MCF 10A (cell line): ENCODE measurements at regions not wholly inside any gene's neighbourhood (a gene's known extent, or its start where the extent isn't known, plus 50 kb on each side); places are given as distances from the start of the nearest gene placed in this dataset.
"Not testable (repeated sequence)": the region's sequence is repeated elsewhere in the genome, so short reads cannot be mapped to it uniquely, and the experiment has no call there.

ENCODE experiments used
- BruUV-seq: library from RNA; stranded (reverse); fragments of 400-500 nt; replicated peaks from 2 replicates; lab custom pipeline; 2021; lab: Mats Ljungman, UMichigan
- CTCF ChIA-PET: fragments of 300-600 bp; sonication (Branson Sonifier 250); formaldehyde crosslinking; extraction: SDS; loops from one replicate; lab custom pipeline; 2021; ENCODE audit warnings: antibody characterized with exemption, inconsistent platforms; lab: Yijun Ruan, JAX
- POLR2A ChIA-PET: fragments of 300-600, 350-650 bp; sonication (Branson Sonifier 250); formaldehyde crosslinking; extraction: SDS; loops from one replicate; lab custom pipeline; 2020; ENCODE audit warnings: antibody characterized with exemption, inconsistent platforms; lab: Yijun Ruan, JAX
- DNase-seq: peaks from one replicate; pipeline ENCODE4 v3.0.0-alpha.2; 2018; ENCODE audit not compliant: unreplicated experiment
- H3K27ac Mint-ChIP-seq: one replicate; pipeline ENCODE4 v1.8.0; 2022; ENCODE audit warnings: mild to moderate bottlenecking, low read depth, mixed read lengths; ENCODE audit not compliant: unreplicated experiment
- H3K27me3 Mint-ChIP-seq: one replicate; pipeline ENCODE4 v1.8.0; 2022; ENCODE audit warnings: mixed read lengths; ENCODE audit not compliant: insufficient read depth, unreplicated experiment
- H3K36me3 Mint-ChIP-seq: one replicate; pipeline ENCODE4 v1.8.0; 2022; ENCODE audit warnings: mild to moderate bottlenecking, moderate library complexity, mixed read lengths; ENCODE audit not compliant: insufficient read depth, unreplicated experiment
- H3K4me1 Mint-ChIP-seq: one replicate; pipeline ENCODE4 v1.8.0; 2022; ENCODE audit warnings: mixed read lengths; ENCODE audit not compliant: insufficient read depth, unreplicated experiment
- H3K4me3 Mint-ChIP-seq: one replicate; pipeline ENCODE4 v1.8.0; 2022; ENCODE audit warnings: mild to moderate bottlenecking, moderate library complexity, mixed read lengths; ENCODE audit not compliant: unreplicated experiment
- H3K9me3 Mint-ChIP-seq: one replicate; pipeline ENCODE4 v1.8.0; 2022; ENCODE audit warnings: mixed read lengths; ENCODE audit not compliant: unreplicated experiment
- intact Hi-C: fragments of 100-400 bp; cut with micrococcal nuclease; formaldehyde crosslinking; loops from 2 replicates; pipeline ENCODE4 v1.14.1; 2022

DNA sequence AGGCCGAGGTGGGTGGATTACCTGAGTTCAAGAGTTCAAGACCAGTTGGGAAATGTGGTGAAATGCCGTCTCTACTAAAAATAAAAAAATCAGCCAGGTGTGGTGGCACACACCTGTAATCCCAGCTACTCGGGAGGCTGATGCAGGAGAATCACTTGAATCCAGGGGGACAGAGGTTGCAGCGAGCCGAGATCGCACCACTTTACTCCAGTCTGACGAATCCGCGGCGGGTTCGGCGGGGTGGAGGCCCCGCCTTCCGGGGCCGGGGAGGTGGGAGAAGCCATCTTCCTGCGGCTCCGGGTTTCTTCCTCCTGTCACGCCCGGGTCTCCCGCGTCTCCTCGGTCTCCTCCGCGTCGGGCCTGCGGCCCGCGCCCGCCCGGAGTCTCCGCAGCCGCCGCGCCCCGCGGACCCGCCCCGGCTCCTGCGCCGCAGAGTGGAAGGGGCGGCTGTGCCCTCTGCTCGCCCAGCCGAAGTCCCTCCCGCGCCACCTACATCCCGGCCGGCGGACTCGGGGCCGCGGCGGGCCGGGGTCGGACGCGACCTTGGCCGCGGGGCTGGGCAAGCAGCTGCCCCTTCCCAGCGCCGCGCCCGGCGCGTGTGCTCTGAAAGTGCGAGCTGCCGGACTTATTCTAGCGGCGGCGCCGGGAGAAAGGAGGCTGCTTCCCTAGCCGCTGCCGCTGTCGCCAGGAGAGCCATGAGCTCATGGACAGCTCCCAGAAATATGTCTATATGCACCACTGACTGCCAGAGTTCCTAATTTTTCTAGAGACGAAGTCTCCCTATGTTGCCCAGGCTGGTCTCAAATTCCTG is 97.2 kb downstream of the LAT start:
- BruUV-seq, POLR2A ChIA-PET, H3K36me3 Mint-ChIP-seq: not testable (repeated sequence)

DNA sequence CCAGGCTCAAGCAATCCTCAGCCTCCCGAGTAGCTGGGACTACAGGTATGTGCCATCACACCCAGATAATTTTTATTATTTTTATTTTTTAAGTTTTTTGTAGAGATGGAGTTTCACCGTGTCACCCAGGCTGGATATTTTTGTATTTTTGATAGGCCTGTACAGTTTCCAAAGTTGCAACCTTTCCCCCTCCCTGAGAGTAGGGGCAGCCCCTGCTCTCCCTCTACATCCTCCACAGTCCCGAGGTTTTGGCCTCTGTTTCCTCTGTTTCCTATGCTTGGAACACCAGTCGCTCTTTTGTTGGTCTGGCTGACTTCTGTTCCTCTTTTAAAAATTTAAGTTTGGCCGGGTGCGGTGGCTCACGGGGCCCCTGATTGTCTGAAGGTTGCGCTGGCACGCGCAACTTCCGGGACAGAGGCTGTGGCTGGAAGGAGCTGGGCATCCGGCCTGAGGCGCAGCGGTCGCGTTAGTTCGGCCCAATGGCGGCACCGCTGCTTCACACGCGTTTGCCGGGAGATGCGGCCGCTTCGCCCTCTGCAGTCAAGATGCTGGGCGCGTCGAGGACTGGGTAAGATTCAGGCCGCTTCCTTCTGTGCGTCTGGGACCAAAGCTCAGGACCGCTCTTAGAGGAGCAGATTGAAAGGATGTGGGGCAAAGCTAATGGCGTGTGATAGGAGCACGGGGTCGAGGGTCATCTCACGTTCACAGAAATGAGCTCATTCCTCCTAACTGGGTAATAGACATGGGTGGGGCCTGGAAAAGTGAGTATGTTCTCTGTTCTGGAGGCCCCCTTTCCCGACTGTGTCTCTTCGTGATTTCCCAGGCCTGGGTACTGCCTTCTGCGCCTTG is 89.9 kb downstream of the LAT start:
- intact Hi-C loops, CTCF ChIA-PET, H3K9me3 Mint-ChIP-seq, H3K27ac Mint-ChIP-seq, H3K4me3 Mint-ChIP-seq, BruUV-seq, H3K27me3 Mint-ChIP-seq, H3K4me1 Mint-ChIP-seq, H3K36me3 Mint-ChIP-seq, POLR2A ChIA-PET, DNase-seq: not testable (repeated sequence)

More for the DNA sequence above, 97.2 kb downstream of the LAT start:
- H3K27me3 Mint-ChIP-seq: peaks cover 19% of the 10 kb centered on the region
- intact Hi-C loops, H3K27ac Mint-ChIP-seq, CTCF ChIA-PET, H3K9me3 Mint-ChIP-seq, H3K4me1 Mint-ChIP-seq, DNase-seq: not testable (repeated sequence)
- peak overlapping the region; percentile 28 for H3K4me3 Mint-ChIP-seq

DNA sequence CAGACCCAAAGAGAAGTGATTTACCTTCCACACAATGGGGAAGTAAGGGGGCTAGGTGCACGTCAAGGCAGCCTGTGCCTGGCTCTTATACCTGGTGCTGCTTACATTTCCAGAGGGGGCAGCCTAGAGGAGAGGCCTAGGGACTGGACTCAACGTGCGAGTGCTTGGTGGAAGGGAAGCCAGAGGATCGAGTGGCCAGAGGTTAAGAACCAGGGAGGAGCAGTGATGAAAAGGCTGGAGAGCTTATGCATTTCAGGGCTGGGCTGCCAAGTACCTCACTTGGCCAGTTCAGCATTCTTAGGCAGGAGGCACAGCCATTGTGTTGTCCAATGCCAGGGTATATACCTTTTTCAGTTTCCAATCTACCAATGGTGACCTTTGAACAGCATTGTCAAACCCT is 77.4 kb downstream of the LAT start:
- BruUV-seq, CTCF ChIA-PET, H3K4me1 Mint-ChIP-seq, H3K9me3 Mint-ChIP-seq, H3K4me3 Mint-ChIP-seq, H3K36me3 Mint-ChIP-seq, POLR2A ChIA-PET, DNase-seq, H3K27ac Mint-ChIP-seq, intact Hi-C loops, H3K27me3 Mint-ChIP-seq: not testable (repeated sequence)

DNA sequence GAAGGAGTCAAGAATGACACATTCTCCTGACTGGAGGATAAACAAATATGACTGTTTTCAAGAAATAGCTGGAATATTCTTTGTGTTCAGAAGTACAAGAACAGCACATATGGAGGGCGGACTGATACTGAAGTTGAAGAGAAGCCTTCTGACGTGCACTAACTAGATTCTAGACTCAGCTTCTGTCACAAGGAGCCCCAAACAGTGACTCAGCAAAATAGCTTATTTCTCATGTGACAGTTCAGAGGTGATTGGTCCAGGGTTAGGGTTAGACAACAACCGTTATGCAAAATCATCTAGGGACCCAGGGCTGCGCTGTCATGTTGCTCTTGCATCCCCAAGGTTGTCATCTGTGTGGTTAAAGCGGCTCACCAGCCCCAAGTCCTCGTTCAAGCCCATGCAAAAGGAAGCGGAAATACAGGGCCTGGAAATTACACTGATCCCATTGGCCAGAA is 76.6 kb downstream of the LAT start:
- H3K4me1 Mint-ChIP-seq, H3K9me3 Mint-ChIP-seq, H3K27me3 Mint-ChIP-seq, intact Hi-C loops, POLR2A ChIA-PET, H3K27ac Mint-ChIP-seq, H3K4me3 Mint-ChIP-seq, H3K36me3 Mint-ChIP-seq, BruUV-seq, DNase-seq, CTCF ChIA-PET: not testable (repeated sequence)

DNA sequence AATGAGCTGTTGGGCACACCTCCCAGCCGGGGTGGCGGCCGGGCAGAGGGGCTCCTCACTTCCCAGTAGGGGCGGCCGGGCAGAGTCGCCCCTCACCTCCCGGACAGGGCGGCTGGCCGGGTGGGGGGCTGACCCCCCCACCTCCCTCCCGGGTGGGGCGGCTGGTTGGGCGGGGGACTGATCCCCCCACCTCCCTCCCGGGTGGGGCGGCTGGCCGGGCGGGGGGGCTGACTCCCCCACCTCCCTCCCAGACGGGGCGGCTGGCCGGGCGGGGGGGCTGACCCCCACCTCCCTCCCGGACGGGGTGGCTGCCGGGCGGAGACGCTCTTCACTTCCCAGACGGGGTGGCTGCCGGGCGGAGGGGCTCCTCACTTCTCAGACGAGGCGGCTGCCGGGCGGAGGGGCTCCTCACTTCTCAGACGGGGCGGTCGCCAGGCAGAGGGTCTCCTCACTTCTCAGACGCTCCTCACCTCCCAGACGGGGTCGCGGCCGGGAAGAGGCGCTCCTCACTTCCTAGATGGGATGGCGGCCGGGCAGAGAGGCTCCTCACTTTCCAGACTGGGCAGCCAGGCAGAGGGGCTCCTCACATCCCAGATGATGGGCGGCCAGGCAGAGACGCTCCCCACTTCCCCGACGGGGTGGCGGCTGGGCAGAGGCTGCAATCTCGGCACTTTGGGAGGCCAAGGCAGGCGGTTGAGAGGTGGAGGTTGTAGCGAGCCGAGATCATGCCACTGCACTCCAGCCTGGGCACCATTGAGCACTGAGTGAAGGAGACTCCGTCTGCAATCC is 75.4 kb downstream of the LAT start:
- H3K4me1 Mint-ChIP-seq, intact Hi-C loops, POLR2A ChIA-PET: not testable (repeated sequence)

DNA sequence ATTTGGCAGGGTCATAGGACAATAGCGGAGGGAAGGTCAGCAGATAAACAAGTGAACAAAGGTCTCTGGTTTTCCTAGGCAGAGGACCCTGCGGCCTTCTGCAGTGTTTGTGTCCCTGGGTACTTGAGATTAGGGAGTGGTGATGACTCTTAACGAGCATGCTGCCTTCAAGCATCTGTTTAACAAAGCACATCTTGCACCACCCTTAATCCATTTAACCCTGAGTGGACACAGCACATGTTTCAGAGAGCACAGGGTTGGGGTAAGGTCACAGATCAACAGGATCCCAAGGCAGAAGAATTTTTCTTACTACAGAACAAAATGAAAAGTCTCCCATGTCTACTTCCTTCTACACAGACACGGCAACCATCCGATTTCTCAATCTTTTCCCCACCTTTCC is 74.7 kb downstream of the LAT start:
- H3K27me3 Mint-ChIP-seq, DNase-seq, H3K4me3 Mint-ChIP-seq, H3K4me1 Mint-ChIP-seq, H3K27ac Mint-ChIP-seq, CTCF ChIA-PET, POLR2A ChIA-PET, BruUV-seq, H3K36me3 Mint-ChIP-seq, H3K9me3 Mint-ChIP-seq, intact Hi-C loops: not testable (repeated sequence)

More for the DNA sequence above, 75.4 kb downstream of the LAT start:
- H3K36me3 Mint-ChIP-seq, DNase-seq, H3K27me3 Mint-ChIP-seq, H3K9me3 Mint-ChIP-seq, H3K4me3 Mint-ChIP-seq, BruUV-seq, CTCF ChIA-PET, H3K27ac Mint-ChIP-seq: not testable (repeated sequence)
